NCI-H1436 (cell line): ENCODE measurements at regions not wholly inside any gene's neighbourhood (a gene's known extent, or its start where the extent isn't known, plus 50 kb on each side); places are given as distances from the start of the nearest gene placed in this dataset.
"Not testable (repeated sequence)": the region's sequence is repeated elsewhere in the genome, so short reads cannot be mapped to it uniquely, and the experiment has no call there.

Experiments used
- DNase-seq: peaks from one replicate; lab custom pipeline; 2025; lab: John Stamatoyannopoulos, UW

DNA sequence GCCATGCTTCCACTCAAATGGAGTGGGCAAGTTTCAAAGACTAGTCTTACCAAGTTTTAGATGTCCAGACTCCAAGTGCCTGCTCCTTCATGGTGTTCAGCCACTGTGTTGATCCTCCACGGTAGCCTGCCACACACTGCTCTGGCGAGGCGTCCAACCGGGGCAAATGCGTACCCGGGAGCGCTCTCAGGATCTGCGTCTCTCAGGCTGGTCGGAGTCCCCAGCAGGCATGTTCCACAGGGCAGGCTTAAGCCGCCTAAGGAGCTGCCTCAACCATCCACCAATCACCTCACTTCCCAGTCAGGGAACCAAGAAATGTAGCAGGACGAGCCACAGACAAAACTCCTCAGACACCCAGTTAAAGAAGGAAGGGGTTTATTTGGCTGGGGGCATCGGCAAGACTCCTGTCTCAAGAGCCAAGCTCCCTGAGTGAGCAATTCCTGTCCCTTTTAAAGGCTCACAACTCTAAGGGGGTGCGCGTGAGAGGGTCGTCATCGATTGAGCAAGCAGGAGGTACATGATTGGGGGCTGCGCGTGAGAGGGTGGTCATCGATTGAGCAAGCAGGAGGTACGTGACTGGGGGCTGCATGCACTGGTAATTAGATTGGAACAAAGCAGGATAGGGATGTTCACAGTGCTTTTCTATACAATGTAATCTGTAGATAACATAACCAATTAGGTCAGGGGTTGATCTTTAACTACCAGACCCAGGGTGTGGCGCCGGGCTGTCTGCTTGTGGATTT, 816.2 kb downstream of the TRIB2 start:
- not testable (repeated sequence) for DNase-seq

DNA sequence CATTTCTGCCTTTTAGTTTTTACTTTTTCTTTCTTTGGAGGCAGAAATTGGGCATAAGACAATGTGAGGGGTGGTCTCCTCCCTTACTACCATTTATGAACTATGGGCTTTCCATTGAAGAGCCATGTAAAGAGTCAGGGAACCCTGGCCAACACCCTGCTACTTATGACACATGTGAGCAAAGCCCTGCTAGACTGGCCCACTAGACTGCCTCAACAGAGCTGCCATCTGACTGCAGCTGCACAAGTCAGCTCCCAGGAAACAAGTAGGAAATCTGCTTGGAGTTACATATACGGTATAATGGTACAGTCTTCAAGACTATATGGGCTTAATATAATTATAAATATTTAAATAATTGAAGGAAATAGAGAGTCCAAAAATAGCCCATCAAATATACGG, 816.8 kb downstream of the TRIB2 start:
- no peak for DNase-seq

DNA sequence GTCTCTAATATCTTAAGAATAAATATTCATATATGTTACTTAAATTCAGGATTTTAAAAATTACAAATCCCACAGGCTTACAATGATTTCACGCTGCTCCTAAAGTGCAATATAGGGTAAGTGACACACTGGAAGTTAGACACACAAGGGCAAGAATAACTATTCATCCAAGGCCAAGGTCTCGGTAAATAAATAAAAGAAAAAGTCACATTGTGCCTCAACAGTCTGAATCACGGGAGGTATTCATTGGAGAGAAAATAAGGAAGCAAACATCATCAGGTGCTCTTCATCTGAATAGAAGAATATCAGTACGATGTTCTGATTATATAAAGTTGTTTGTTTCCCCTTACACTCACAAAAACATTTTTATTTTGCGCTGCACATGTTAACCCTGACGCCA, 820.2 kb downstream of the TRIB2 start:
- DNase-seq: no peak

DNA sequence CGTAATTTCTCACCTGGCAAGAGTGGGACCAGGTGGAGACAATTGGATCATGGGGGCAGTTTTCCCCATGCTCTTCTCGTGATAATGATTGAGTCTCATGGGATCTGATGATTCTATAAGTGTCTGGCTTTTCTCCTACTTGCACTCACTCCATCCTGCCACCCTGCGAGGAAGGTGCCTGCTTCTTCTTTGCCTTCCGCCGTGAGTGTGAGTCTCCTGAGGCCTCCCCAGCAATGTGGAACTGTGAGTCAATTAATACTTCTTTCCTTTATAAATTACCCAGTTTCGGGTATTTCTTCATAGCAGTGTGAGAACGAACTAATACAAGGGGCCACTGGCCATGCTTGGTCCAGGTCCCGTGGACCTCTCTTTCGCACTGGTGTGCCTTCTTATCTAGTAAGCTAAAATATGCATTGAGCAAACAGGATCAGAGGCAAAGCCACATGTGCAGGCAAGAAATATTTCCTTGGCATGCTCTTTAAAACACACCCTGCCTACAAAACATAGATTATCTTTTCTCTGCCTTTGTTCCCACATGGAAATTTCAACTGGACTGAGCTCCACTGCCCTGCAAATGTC, 821.1 kb downstream of the TRIB2 start:
- DNase-seq: no peak

DNA sequence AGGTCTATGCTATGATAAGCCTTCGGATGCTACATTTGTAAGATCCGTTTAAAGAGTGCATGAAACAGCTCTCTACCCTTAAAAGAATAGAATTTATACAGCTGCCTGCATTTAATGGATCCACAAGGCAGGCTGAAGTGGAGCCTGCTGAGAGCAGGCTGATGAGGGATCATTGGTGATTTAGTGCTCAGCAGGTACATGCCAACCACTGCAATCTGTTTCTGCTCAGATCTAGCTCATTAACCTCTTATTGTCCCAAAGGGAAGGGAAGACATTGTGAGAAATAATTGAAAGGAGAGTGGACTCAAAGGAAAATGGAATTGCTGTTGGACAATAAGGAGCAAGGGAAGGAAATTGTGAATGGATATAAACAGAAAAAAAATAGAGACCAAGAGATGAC, 822.6 kb downstream of the TRIB2 start:
- DNase-seq: no peak

DNA sequence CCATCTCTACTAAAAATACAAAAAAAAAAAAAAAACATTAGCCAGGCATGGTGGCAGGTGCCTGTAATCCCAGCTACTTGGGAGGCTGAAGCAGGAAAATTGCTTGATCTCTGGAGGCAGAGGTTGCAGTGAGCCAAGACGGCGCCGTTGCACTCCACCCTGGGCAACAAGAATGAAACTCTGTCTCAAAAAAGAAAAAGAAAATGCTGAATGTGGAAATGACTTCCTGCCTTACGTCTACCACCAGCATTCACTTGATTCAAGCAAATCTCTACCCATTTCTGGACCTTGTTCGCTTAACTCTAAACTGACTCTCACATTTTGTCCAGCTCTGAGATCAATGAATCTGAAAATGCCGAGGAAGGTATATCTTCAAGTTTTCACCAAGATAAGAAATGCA, 825.3 kb downstream of the TRIB2 start:
- no peak for DNase-seq

DNA sequence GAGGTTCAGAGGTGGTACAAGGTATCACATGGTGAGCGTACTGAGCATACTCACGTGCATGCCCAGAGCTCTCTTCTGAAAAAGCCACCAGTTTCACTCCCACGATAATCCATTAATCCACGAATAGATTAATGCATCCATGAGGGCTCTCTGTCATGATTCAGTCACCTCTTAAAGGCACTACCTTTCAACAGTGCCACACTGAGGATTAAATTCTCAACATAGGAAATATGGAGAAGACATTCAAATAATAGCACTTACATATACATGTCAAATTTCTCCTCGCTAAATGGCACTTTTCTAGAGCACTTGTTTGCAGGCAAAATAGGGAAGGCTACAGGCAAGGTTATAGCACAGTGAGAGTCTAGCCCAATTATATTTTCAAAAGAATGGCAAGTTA, 825.9 kb downstream of the TRIB2 start:
- DNase-seq: no peak

DNA sequence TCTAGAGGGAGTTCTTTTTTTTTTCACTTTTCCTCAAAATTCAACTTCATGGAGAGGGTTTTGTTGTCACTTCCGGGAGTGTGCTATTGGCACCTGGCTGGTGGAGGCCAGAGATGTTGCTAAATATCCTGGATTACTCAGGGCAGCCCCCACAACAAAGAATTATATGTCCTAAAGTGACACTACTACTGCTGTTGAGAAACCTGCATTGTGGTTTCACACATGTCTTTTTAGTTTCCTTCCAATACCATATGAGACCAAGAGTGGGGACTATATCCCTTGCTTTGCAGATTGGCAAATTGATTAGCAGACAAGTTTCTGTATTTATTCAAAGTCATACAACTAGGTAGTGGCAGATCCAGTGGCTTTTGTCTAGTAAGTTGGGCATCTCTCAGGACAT, 826.8 kb downstream of the TRIB2 start:
- no peak for DNase-seq

DNA sequence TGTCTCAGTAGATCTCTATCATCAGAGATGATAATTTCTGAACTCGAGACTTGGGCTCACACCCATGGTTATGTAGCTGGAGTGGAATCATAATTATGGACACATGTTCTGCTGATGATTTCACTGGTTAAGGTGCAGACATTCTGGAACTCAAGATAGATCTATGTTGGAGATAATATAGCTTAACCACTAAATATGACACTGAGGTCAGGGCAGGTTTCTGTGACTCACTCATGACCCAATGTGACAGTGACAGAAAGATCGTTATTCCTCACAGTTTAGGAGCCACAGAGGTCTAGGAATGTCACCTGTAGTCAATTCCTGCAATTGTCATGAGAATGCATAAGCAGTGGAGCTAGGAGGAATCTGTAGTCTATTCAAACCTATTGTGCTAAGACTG, 828.6 kb downstream of the TRIB2 start:
- no peak for DNase-seq

DNA sequence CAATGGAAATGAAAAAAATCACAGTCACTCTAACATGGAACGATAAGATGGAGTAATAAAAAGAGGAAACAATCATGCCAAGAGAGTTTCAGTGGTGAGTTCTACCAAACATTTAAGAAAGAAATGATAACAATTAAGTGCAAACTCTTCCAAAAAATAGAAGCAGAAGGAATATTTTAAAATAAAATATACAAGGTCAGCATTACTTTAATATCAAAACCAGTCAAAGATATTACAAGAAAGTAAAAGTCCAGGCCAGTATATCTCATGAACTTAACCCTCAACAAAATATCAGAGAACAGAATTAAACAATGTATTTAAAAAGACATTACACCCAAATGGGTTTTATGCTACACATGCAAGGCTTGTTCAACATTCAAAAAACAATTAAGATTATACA, 829.4 kb downstream of the TRIB2 start:
- no peak for DNase-seq

DNA sequence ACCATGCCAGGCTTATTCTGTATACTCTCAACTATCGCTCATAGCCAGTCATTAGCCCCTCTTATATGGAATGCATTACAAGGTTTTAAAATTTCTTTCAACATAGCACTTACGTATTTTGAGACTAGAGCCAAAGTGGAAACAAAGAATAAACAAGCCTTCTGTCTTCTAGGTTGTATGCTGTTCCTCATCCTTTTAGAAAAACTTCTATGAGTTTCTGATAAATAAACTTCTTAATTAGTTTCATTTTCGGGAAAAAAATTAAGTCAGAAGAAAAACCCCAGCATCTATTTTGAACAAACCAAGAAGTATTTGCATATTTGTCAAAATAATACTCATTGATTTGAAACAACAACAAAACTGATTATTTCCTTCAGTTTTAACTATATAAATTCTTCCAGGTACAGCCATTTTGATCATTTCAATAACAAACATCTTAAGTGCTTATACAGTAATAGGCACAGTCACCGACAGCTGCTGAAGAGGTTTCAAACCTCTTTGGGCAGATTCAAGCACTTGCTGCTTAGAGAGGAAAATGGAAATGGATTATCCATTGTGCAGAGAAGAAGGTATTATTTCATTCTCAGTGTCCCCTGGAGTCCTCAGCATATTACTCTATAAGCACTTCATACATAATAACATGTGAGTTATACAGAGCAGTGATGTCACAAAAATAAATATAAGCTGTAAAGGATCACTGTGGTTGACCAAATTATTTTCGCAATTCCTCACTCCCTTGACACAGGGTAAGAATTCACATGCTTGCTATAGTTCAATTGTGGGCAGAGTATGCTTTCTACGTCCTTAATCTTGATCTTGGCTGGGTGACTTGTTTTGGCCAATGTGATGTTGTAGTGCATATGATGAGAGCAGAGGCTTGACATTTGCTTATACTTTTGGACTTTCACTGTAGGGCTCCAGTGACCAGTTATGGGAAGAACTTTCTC, 833.8 kb downstream of the TRIB2 start:
- peak; percentile 9 for DNase-seq

DNA sequence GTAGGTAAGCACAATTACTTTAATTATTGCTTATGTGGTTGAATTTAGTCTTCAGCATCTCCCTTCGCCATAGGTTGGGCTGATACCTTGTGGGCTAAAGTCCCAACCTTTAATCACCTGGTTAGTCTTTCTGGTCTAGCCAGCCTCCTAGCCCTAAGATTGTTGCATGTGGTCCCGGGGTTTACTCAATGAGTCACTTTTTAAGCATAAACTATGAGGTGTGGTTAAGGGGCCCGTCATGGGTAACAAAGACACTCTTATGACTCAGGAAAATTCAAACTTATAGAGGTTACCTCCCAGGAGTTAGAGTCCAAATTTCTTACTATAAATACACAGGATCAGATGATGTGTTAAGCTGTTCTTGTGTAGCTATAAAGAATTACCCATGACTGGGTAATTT, 841.6 kb downstream of the TRIB2 start:
- no peak for DNase-seq

DNA sequence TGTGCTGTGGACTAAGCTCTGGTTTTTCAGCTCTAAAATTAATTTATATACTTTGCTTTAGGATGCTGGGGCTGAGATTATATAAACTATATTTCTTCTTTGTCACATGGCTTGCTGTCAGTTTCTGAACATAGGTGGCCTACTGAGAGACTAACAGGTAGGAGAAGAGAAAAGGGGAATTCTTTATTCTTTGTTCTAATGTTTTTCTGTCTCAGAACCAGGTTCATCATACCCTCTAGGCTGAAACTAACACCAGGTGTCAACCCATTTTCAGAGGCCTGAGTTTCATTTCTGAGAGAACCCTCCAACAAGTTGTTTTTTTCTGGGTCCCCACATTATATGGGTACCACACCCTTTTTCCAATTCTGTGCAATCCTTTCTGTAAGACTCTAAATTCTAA, 843.6 kb downstream of the TRIB2 start:
- no peak for DNase-seq

DNA sequence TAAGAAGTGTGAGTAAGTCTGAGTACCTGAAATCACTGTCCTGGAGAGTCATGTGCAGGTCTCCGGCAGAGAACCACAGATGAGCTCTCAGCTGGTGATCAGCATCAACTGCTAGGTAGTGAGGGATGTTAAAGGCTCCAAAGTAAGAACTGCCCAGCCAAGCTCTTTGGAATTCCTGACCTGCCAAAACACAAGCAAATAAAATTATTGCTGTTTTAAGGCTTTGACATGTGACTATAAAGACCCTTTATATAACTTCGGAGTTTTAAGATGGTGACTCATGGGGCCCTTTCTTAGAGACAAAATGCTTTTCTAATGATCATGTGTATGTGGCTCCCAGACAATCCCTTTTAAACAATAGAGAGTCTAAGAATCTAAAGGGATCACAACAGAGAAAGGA, 855.7 kb downstream of the TRIB2 start:
- DNase-seq: no peak

DNA sequence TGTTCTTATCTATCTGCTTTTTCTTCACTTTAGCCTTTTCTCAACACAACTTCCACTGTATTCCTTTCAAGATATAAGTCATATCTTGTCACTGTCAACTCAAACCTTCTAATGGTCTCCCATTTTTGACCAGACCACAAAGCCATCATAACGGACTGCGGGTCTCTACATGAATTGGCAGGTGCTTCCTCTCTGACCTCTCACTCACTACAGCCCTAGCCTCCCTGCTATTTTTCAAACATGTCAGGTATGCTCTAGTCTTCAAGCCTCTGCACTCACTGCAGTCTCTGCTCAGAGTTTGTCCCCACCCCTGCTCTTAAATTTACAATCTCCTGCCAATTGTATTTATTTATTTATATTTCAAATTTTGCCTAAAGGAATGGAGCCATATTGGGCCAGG, 858.1 kb downstream of the TRIB2 start:
- DNase-seq: no peak

DNA sequence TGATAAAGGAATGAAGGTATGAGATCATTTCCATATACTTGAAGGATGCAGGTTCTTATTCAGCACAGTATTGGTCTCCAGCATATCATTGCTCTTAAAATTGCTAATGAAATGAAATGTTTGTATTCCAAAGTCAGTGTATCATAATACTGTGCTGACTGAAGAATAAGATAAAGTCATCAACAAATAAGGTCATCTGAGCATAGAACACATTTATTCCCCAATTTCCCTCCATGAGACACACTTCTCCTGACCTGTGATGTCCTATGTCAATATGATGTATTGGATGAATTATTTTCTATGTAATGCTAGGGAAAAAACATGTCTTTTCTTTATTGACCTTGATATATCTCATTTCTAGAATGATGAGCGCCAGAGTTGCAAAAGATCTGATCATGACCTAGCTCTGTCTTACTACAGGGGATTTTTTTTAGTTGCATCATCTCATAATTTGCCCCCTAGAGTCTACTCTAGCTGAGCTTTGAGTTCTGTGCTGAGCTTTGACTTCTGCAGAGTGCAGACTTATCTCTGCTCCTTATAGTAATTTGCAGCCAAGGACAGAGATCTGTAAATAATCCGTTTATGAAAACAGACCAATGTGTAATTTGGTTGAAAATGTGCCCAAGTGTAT, 859.8 kb downstream of the TRIB2 start:
- DNase-seq: no peak

DNA sequence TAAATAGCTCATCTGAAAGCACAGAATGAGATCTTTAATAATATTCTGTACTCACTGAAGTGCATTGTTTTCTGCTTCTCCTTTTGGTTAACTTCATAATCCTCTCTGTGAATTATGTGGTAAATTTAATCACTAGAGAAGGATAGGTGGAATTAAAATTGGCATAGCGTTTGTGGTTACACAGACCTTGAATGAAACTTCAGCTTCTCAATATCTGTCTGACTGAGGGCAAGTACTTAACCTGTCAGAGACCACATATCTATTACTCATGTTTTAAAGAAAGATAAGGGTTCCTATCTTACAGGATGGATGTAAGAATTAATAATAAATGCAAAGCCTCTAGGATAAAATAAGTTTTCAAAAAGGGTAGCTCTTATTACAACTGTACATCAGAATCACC, 861.8 kb downstream of the TRIB2 start:
- DNase-seq: no peak

DNA sequence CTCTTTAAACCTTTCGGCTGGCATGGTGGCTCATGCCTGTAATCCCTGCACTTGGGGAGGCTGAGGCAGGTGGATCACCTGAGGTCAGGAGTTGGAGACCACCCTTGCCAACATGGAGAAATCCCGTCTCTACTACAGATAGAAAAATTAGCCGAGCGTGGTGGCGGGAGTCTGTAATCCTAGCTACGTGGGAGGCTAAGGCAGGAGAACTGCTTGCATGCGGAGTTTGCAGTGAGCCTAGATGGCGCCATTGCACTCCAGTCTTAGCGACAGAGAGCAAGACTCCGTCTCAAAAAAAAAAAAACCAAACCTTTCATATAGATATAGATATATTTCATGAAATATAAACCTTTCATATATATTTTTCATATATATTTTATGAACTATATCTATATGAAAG, 864.7 kb downstream of the TRIB2 start:
- DNase-seq: no peak

DNA sequence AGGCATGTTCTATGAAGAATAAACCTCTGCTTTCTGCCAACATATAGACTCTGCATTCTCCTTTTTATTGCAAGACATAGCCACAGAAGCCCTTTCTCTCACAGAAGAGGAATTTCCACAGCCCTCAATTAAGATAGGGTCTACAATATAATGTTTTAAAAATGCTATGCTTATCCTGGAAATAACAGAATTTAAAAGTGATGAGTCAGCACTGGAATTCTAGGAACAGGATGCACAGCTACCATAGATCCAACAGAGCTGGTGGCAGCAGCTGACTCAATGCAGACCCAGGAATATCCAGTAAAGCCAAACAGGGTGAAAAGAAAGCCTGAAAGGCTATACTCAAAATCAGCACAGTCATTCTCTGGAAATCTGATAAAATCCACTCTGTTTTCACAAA, 866.9 kb downstream of the TRIB2 start:
- DNase-seq: no peak

DNA sequence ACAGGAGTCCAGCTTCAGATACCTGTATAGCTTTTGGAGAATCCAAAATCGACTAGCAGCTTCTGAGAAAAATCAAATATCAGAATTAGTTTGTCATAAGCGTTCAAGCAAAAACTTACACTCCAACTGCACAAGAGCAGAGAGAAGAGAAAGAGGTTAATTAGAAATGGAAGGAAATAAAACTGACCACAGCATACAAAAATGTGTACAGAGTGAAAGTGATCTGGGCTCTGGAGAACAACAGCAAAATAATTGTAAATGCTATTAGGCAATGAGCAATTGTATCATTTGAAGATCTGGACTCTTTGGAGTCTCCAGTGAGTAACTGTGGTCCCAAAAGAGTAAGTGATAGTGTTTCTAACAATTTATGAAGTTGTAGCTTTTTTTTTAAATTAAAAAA, 867.3 kb downstream of the TRIB2 start:
- no peak for DNase-seq

DNA sequence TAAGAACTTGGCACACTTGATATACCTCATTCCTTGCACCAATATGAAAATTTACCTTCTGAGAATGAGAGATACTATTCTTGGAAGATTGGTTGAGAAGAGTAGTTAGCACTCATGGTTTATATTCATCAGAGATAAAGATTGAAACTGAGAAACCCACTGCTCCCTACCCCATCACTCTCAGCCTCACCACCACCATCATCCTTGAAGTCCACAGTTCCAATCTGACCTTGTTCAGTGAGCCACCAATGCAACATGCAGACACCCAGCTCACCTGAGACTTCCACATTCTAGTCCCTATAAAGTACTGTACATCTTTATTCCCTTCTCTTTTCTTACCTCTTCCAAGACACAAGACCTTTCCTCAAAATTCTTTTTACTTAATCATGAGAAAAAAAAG, 869.0 kb downstream of the TRIB2 start:
- no peak for DNase-seq

DNA sequence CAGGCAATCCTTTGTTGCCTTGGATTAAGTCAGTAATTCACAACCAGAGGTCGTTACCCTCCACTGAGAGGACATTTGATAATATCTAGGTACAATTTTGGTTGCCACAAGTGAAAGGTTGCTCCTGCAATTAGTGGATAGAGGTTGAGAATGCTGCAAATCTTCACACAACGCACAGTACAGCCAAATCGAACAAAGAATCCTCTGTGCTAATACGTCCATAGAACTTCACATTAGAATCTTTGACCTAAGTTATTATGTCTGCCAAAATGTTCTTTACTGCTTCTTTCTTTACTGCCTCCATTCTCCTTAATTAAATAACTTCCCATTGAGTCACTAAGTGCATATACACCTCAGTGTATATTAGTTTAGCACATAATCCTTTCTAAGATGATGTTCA, 879.5 kb downstream of the TRIB2 start:
- no peak for DNase-seq

DNA sequence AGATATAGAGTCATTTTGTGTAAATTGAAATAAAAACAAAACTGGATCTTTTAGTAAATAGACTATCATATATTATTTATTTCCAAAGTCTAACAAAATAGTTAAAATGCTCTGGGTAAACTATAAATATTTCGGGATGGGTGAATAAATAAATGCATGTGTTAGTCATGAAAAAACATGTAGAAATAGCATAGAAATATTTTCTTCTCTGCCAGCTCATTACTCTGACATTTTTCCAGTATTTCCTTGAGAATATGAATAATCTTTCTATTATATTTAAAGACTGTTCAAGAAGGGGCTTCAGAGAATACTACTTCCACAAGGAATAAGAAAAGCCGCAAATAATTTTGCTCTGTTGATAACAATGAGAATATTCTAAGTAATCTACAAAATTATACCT, 880.4 kb downstream of the TRIB2 start:
- no peak for DNase-seq
